PC-3 (cell line): ENCODE measurements at regions not wholly inside any gene's neighbourhood (a gene's known extent, or its start where the extent isn't known, plus 50 kb on each side); places are given as distances from the start of the nearest gene placed in this dataset.

Source experiments
- EZH2 ChIP-seq: fragments of 300-600 bp; sonication (generic); IDR thresholded peaks from one replicate; pipeline ENCODE4 v1.6.1; 2017; ENCODE audit warnings: antibody characterized with exemption, mild to moderate bottlenecking, low read length; ENCODE audit not compliant: unreplicated experiment
- EZH2phosphoT487 ChIP-seq: fragments of 300-600 bp; sonication (generic); IDR thresholded peaks from 2 replicates; pipeline ENCODE4 v1.6.1; 2018; ENCODE audit warnings: mild to moderate bottlenecking, antibody characterized with exemption, low read length, borderline replicate concordance
- TF ChIP-seq, protein P1 (sequence below): fragments of 300-600 bp; sonication (generic); conservative IDR thresholded peaks from 2 replicates; pipeline ENCODE4 v1.5.1; 2017; ENCODE audit warnings: antibody characterized with exemption, low read depth, mild to moderate bottlenecking, low read length

DNA sequence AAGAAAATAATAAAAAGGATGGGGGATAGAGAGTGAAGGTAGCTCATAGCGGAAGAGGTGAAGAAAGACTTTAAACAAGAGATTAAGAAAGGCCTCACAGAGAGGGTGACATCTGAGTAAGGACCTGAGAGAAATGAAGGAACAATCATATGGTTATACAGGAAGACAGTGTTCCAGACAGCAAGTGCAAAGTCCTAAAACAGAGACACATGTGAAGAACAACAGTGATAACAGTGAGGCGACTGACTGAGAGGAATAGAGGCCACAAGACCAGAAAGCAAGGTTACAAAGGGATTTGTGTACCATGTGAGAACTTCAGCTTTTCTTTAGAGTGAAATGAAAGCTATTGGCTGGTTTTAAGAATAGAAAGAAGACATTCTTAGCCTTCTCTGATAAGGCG lies 141.6 kb upstream of the PALMD start:
- TF ChIP-seq EZH2 (no peak), EZH2phosphoT487 (no peak)
- TF ChIP-seq, protein P1, sequence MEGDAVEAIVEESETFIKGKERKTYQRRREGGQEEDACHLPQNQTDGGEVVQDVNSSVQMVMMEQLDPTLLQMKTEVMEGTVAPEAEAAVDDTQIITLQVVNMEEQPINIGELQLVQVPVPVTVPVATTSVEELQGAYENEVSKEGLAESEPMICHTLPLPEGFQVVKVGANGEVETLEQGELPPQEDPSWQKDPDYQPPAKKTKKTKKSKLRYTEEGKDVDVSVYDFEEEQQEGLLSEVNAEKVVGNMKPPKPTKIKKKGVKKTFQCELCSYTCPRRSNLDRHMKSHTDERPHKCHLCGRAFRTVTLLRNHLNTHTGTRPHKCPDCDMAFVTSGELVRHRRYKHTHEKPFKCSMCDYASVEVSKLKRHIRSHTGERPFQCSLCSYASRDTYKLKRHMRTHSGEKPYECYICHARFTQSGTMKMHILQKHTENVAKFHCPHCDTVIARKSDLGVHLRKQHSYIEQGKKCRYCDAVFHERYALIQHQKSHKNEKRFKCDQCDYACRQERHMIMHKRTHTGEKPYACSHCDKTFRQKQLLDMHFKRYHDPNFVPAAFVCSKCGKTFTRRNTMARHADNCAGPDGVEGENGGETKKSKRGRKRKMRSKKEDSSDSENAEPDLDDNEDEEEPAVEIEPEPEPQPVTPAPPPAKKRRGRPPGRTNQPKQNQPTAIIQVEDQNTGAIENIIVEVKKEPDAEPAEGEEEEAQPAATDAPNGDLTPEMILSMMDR: no peak
